ENCODE measurements at regions not wholly inside any gene's neighbourhood (a gene's known extent, or its start where the extent isn't known, plus 50 kb on each side); places are given as distances from the start of the nearest gene placed in this dataset.
A peak's percentile ranks its signal among the peaks of the same experiment; 100 is the strongest.

- Histone ChIP-seq H3K9me3 (replicated peaks in 1 of 2; ENCODE audit: control insufficient read depth in 2 of 2, insufficient read depth in 1 of 2, low read depth in 1 of 2, low read length in 2 of 2) (peaks cover 0 to 9% of the 10 kb centered on the region in 2 donors), H2BK120ac (ENCODE audit: low read depth, low read length) (no peak overlapping the region), H4K91ac (ENCODE audit: low read depth, low read length, poor library complexity) (no peak overlapping the region), H2BK12ac (ENCODE audit: low read length) (no peak overlapping the region), H3K4me2 (ENCODE audit: insufficient read depth, low read length, poor library complexity, severe bottlenecking) (no peak overlapping the region), H3K4ac (ENCODE audit: low read length) (no peak overlapping the region), H3K79me1 (ENCODE audit: low read depth, low read length) (no peaks in the 10 kb centered on the region), H3K18ac (ENCODE audit: low read length) (no peak overlapping the region), H2AFZ (ENCODE audit: low read length) (no peak overlapping the region), H3K4me3 (ENCODE audit: low read length in 2 of 2) (no peak overlapping the region), H3K27ac (replicated peaks; ENCODE audit: low read length) (no peak overlapping the region), H3K27me3 (ENCODE audit: control insufficient read depth in 3 of 3, insufficient read depth in 3 of 3, low read depth in 1 of 3, low read length in 3 of 3) (no peaks in the 10 kb centered on the region), H3K4me1 (ENCODE audit: control insufficient read depth in 2 of 2, insufficient read depth in 1 of 2, low read depth in 1 of 2, low read length in 2 of 2) (no peaks in the 10 kb centered on the region), H4K8ac (ENCODE audit: low read depth, low read length) (no peak overlapping the region), H3K9ac (ENCODE audit: low read depth, low read length, poor library complexity) (no peak overlapping the region), H3K23ac (ENCODE audit: low read depth, low read length, poor library complexity) (no peak overlapping the region), H2AK5ac (ENCODE audit: low read depth, low read length) (no peak overlapping the region), H2BK15ac (ENCODE audit: low read length) (no peak overlapping the region), H3K14ac (ENCODE audit: low read length) (no peak overlapping the region), H3K36me3 (replicated peaks in 1 of 2; ENCODE audit: control insufficient read depth in 2 of 2, insufficient read depth in 2 of 2, low read length in 2 of 2) (no peaks in the 10 kb centered on the region), H2BK5ac (ENCODE audit: low read length) (no peak overlapping the region)
- no peak for DNase-seq (ENCODE audit: low spot score)
- no CpG with 5 or more reads among the region's 3 CpGs for WGBS, 2 donors (ENCODE audit: extremely low coverage in 2 of 2, insufficient read length in 2 of 2, insufficient replicate concordance in 1 of 2)
These were observed 865.2 kb upstream of the SLC10A2 start for GRCh38 chr13:103931331-103931845.

- H3K14ac ChIP-seq (ENCODE audit: low read length): no peak overlapping the region
- H3K36me3 ChIP-seq (replicated peaks in 1 of 2; ENCODE audit: control insufficient read depth in 2 of 2, insufficient read depth in 2 of 2, low read length in 2 of 2): no peaks in the 10 kb centered on the region
- DNase-seq (ENCODE audit: low spot score): no peak
- H4K91ac ChIP-seq (ENCODE audit: low read depth, low read length, poor library complexity): no peak overlapping the region
- no peaks in the 10 kb centered on the region for H3K79me1 ChIP-seq (ENCODE audit: low read depth, low read length)
- no peaks in the 10 kb centered on the region for H3K27me3 ChIP-seq (ENCODE audit: control insufficient read depth in 3 of 3, insufficient read depth in 3 of 3, low read depth in 1 of 3, low read length in 3 of 3)
- H4K8ac ChIP-seq (ENCODE audit: low read depth, low read length): no peak overlapping the region
- no peak overlapping the region for H2BK120ac ChIP-seq (ENCODE audit: low read depth, low read length)
- H3K27ac ChIP-seq (replicated peaks; ENCODE audit: low read length): no peak overlapping the region
- no peak overlapping the region for H2BK5ac ChIP-seq (ENCODE audit: low read length)
- no CpG with 5 or more reads among the region's 3 CpGs for WGBS, 2 donors (ENCODE audit: extremely low coverage in 2 of 2, insufficient read length in 2 of 2, insufficient replicate concordance in 1 of 2)
- no peak overlapping the region for H3K4ac ChIP-seq (ENCODE audit: low read length)
- no peaks in the 10 kb centered on the region for H3K9me3 ChIP-seq (replicated peaks in 1 of 2; ENCODE audit: control insufficient read depth in 2 of 2, insufficient read depth in 1 of 2, low read depth in 1 of 2, low read length in 2 of 2)
- H3K4me3 ChIP-seq (ENCODE audit: low read length in 2 of 2): no peak overlapping the region
- peak overlapping the region; percentile 15 for H2AFZ ChIP-seq (ENCODE audit: low read length)
- no peak overlapping the region for H3K9ac ChIP-seq (ENCODE audit: low read depth, low read length, poor library complexity)
- no peak overlapping the region for H3K4me2 ChIP-seq (ENCODE audit: insufficient read depth, low read length, poor library complexity, severe bottlenecking)
- H2BK15ac ChIP-seq (ENCODE audit: low read length): no peak overlapping the region
- H2AK5ac ChIP-seq (ENCODE audit: low read depth, low read length): no peak overlapping the region
- H3K4me1 ChIP-seq (ENCODE audit: control insufficient read depth in 2 of 2, insufficient read depth in 1 of 2, low read depth in 1 of 2, low read length in 2 of 2): no peaks in the 10 kb centered on the region
- H3K18ac ChIP-seq (ENCODE audit: low read length): no peak overlapping the region
- H2BK12ac ChIP-seq (ENCODE audit: low read length): no peak overlapping the region
- H3K23ac ChIP-seq (ENCODE audit: low read depth, low read length, poor library complexity): no peak overlapping the region
These were observed 859.9 kb upstream of the SLC10A2 start for GRCh38 chr13:103926118-103926517.

GRCh38 chr13:103908911-103909310 lies 842.7 kb upstream of the SLC10A2 start:
- Histone ChIP-seq H3K4me1 (ENCODE audit: control insufficient read depth in 2 of 2, insufficient read depth in 1 of 2, low read depth in 1 of 2, low read length in 2 of 2) (no peaks in the 10 kb centered on the region), H3K4me3 (ENCODE audit: low read length in 2 of 2) (no peak overlapping the region), H3K36me3 (replicated peaks in 1 of 2; ENCODE audit: control insufficient read depth in 2 of 2, insufficient read depth in 2 of 2, low read length in 2 of 2) (no peaks in the 10 kb centered on the region), H3K14ac (ENCODE audit: low read length) (no peak overlapping the region), H3K9ac (ENCODE audit: low read depth, low read length, poor library complexity) (no peak overlapping the region), H3K4me2 (ENCODE audit: insufficient read depth, low read length, poor library complexity, severe bottlenecking) (no peak overlapping the region), H2AK5ac (ENCODE audit: low read depth, low read length) (no peak overlapping the region), H3K79me1 (ENCODE audit: low read depth, low read length) (no peaks in the 10 kb centered on the region), H4K91ac (ENCODE audit: low read depth, low read length, poor library complexity) (no peak overlapping the region), H4K8ac (ENCODE audit: low read depth, low read length) (no peak overlapping the region), H3K18ac (ENCODE audit: low read length) (no peak overlapping the region), H3K27ac (replicated peaks; ENCODE audit: low read length) (no peak overlapping the region), H2BK120ac (ENCODE audit: low read depth, low read length) (no peak overlapping the region), H2BK12ac (ENCODE audit: low read length) (no peak overlapping the region), H3K23ac (ENCODE audit: low read depth, low read length, poor library complexity) (no peak overlapping the region), H3K4ac (ENCODE audit: low read length) (no peak overlapping the region), H3K9me3 (replicated peaks in 1 of 2; ENCODE audit: control insufficient read depth in 2 of 2, insufficient read depth in 1 of 2, low read depth in 1 of 2, low read length in 2 of 2) (no peaks in the 10 kb centered on the region), H2AFZ (ENCODE audit: low read length) (peak overlapping the region; percentile 73), H2BK15ac (ENCODE audit: low read length) (no peak overlapping the region), H3K27me3 (ENCODE audit: control insufficient read depth in 3 of 3, insufficient read depth in 3 of 3, low read depth in 1 of 3, low read length in 3 of 3) (no peaks in the 10 kb centered on the region), H2BK5ac (ENCODE audit: low read length) (no peak overlapping the region)
- whole genome bisulfite sequencing, 2 donors (ENCODE audit: extremely low coverage in 2 of 2, insufficient read length in 2 of 2, insufficient replicate concordance in 1 of 2): no CpG with 5 or more reads among the region's 1 CpG
- no peak for DNase-seq (ENCODE audit: low spot score)

GRCh38 chr13:103908274-103908673 lies 842.1 kb upstream of the SLC10A2 start:
- no peak for DNase-seq (ENCODE audit: low spot score)
- Histone ChIP-seq H3K27ac (replicated peaks; ENCODE audit: low read length) (no peak overlapping the region), H2BK15ac (ENCODE audit: low read length) (no peak overlapping the region), H3K4me1 (ENCODE audit: control insufficient read depth in 2 of 2, insufficient read depth in 1 of 2, low read depth in 1 of 2, low read length in 2 of 2) (no peaks in the 10 kb centered on the region), H2BK5ac (ENCODE audit: low read length) (no peak overlapping the region), H3K27me3 (ENCODE audit: control insufficient read depth in 3 of 3, insufficient read depth in 3 of 3, low read depth in 1 of 3, low read length in 3 of 3) (no peaks in the 10 kb centered on the region), H3K36me3 (replicated peaks in 1 of 2; ENCODE audit: control insufficient read depth in 2 of 2, insufficient read depth in 2 of 2, low read length in 2 of 2) (no peaks in the 10 kb centered on the region), H3K23ac (ENCODE audit: low read depth, low read length, poor library complexity) (no peak overlapping the region), H3K4ac (ENCODE audit: low read length) (no peak overlapping the region), H3K9ac (ENCODE audit: low read depth, low read length, poor library complexity) (no peak overlapping the region), H2BK12ac (ENCODE audit: low read length) (no peak overlapping the region), H2AFZ (ENCODE audit: low read length) (no peak overlapping the region), H2AK5ac (ENCODE audit: low read depth, low read length) (no peak overlapping the region), H3K4me3 (ENCODE audit: low read length in 2 of 2) (no peak overlapping the region), H4K8ac (ENCODE audit: low read depth, low read length) (no peak overlapping the region), H2BK120ac (ENCODE audit: low read depth, low read length) (no peak overlapping the region), H3K9me3 (replicated peaks in 1 of 2; ENCODE audit: control insufficient read depth in 2 of 2, insufficient read depth in 1 of 2, low read depth in 1 of 2, low read length in 2 of 2) (no peaks in the 10 kb centered on the region), H3K18ac (ENCODE audit: low read length) (no peak overlapping the region), H3K79me1 (ENCODE audit: low read depth, low read length) (no peaks in the 10 kb centered on the region), H3K4me2 (ENCODE audit: insufficient read depth, low read length, poor library complexity, severe bottlenecking) (no peak overlapping the region), H3K14ac (ENCODE audit: low read length) (no peak overlapping the region), H4K91ac (ENCODE audit: low read depth, low read length, poor library complexity) (no peak overlapping the region)
- no CpG with 5 or more reads among the region's 5 CpGs for WGBS, 2 donors (ENCODE audit: extremely low coverage in 2 of 2, insufficient read length in 2 of 2, insufficient replicate concordance in 1 of 2)

Measured in neuronal stem cell (in vitro differentiated cells).